Lung (tissue), 11 donors: ENCODE measurements at regions not wholly inside any gene's neighbourhood (a gene's known extent, or its start where the extent isn't known, plus 50 kb on each side); places are given as distances from the start of the nearest gene placed in this dataset.

ENCODE experiments used
- ATAC-seq: fragments of 200-7000 bp; cut with Tn5 transposase; one replicate; pipeline ENCODE4 v1.9.1; 2020; ENCODE audit warnings: moderate number of reproducible peaks; ENCODE audit not compliant: insufficient read depth, low FRiP score
- DNase-seq, 3 donors: peaks; one replicate each; pipeline ENCODE4 v3.0.0-alpha.2; 2013 to 2017
- H3K27ac ChIP-seq, 2 donors: one replicate each; pipeline ENCODE4 v1.5.1; 2013; ENCODE audit warnings: mild to moderate bottlenecking in 2 of 2, moderate library complexity in 2 of 2, control low read depth in 1 of 2, inconsistent platforms in 1 of 2, low read depth in 1 of 2, low read length in 1 of 2
- H3K27me3 ChIP-seq, 3 donors: one replicate each; pipeline ENCODE4 v1.5.1; 2013; ENCODE audit warnings: low read length in 2 of 3; ENCODE audit not compliant: control insufficient read depth in 3 of 3, insufficient read depth in 3 of 3
- H3K36me3 ChIP-seq, 4 donors: one replicate each; pipeline ENCODE4 v1.5.1; 2013; ENCODE audit warnings: low read length in 4 of 4, mild to moderate bottlenecking in 1 of 4, moderate library complexity in 1 of 4; ENCODE audit not compliant: control insufficient read depth in 4 of 4, insufficient read depth in 4 of 4
- H3K4me1 ChIP-seq, 5 donors: one replicate each; pipeline ENCODE4 v1.5.1; 2013; ENCODE audit warnings: low read length in 5 of 5, mild to moderate bottlenecking in 2 of 5, moderate library complexity in 1 of 5; ENCODE audit not compliant: control insufficient read depth in 5 of 5, insufficient read depth in 5 of 5
- H3K4me3 ChIP-seq: one replicate; pipeline ENCODE4 v1.5.1; 2013; ENCODE audit warnings: mild to moderate bottlenecking, control low read depth, moderate library complexity
- H3K9ac ChIP-seq, 2 donors: one replicate each; pipeline ENCODE4 v1.5.1; 2013; ENCODE audit warnings: low read length in 2 of 2, control low read depth in 1 of 2; ENCODE audit not compliant: insufficient read depth in 1 of 2
- H3K9me3 ChIP-seq, 4 donors: one replicate each; pipeline ENCODE4 v1.5.1; 2013; ENCODE audit warnings: low read length in 3 of 4, mild to moderate bottlenecking in 1 of 4, moderate library complexity in 1 of 4; ENCODE audit not compliant: control insufficient read depth in 4 of 4, insufficient read depth in 3 of 4
- CTCF ChIP-seq: IDR thresholded peaks from 2 replicates; pipeline ENCODE4 v1.5.1; 2012; ENCODE audit warnings: mild to moderate bottlenecking; ENCODE audit errors: control extremely low read depth, extremely low read depth
- WGBS, 2 donors: extraction: QIAGEN DNeasy Blood & Tissue Kit; methylation state at CpG; one replicate each; pipeline ENCODE4 v1.1.7; 2013; 5-methylcytosine and 5-hydroxymethylcytosine counted together
- donor health status: control.
- donor health status: control.
- donor health status: Bipolar disorder and iron deficiency.
- donor health status: healthy.
- donor health status: DM: yes; HTN: yes; CAD: no.

GRCh38 chr15:46278486-46279090 lies 643.8 kb downstream of the SQOR start:
- Histone ChIP-seq H3K4me3 (no peak overlapping the region), H3K27ac (no peak overlapping the region), H3K27me3 (no peaks in the 10 kb centered on the region), H3K36me3 (no peaks in the 10 kb centered on the region), H3K9me3 (no peaks in the 10 kb centered on the region), H3K4me1 (peaks cover 0 to 34% (median 0%) of the 10 kb centered on the region in 5 donors), H3K9ac (no peak overlapping the region)
- DNase-seq: peak in 2 of 3 donors; percentile 65 to 76
- TF ChIP-seq CTCF: no peak
- WGBS, 2 donors: 67 to 78% methylated on average over 5 of the region's 5 CpGs
- ATAC-seq: no peak

- Histone ChIP-seq H3K4me3 (no peak overlapping the region), H3K9ac (no peak overlapping the region), H3K36me3 (no peaks in the 10 kb centered on the region), H3K27me3 (no peaks in the 10 kb centered on the region), H3K9me3 (no peaks in the 10 kb centered on the region), H3K4me1 (peaks cover 0 to 34% (median 0%) of the 10 kb centered on the region in 5 donors), H3K27ac (no peak overlapping the region)
- TF ChIP-seq CTCF: no peak
- DNase-seq: no peak
- 46 to 56% methylated on average over 4 of the region's 4 CpGs for WGBS, 2 donors
- ATAC-seq: no peak
Measured at GRCh38 chr15:46280762-46281542, 646.1 kb downstream of the SQOR start.

GRCh38 chr15:46293550-46293949 lies 658.7 kb downstream of the SQOR start:
- Histone ChIP-seq H3K9me3 (peaks cover 0 to 7% (median 0%) of the 10 kb centered on the region in 4 donors), H3K27me3 (no peaks in the 10 kb centered on the region), H3K36me3 (no peaks in the 10 kb centered on the region), H3K4me1 (peaks cover 0 to 9% (median 0%) of the 10 kb centered on the region in 5 donors), H3K9ac (no peak overlapping the region), H3K4me3 (no peak overlapping the region), H3K27ac (no peak overlapping the region)
- WGBS, 2 donors: 80 to 89% methylated on average over 3 of the region's 3 CpGs
- no peak for TF ChIP-seq CTCF
- no peak for ATAC-seq
- DNase-seq: no peak
